ENCODE measurements at regions not wholly inside any gene's neighbourhood (a gene's known extent, or its start where the extent isn't known, plus 50 kb on each side); places are given as distances from the start of the nearest gene placed in this dataset.

DNA sequence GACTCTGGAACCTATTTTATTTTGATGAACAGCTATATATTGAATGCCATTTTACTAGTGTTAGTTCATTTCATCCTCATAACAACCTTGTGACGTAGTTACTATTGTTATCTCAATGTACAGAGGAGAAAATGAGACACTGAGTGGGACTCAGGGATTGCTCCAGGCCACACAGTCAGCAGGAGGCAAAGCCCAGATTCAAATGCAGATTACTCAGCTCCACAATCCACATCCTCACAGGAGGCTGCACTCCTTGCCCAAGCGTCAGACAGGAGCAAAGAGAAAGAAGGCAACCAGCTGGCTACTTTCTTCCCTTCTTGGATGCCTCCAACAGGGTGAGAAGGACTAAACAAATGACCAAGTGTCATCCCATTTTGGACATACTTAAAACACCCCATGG is 92.0 kb upstream of the CCDC54 start:
- no peak for TF ChIP-seq ZFX (IDR thresholded peaks at IDR 0.05)
- TF ChIP-seq, protein P1, sequence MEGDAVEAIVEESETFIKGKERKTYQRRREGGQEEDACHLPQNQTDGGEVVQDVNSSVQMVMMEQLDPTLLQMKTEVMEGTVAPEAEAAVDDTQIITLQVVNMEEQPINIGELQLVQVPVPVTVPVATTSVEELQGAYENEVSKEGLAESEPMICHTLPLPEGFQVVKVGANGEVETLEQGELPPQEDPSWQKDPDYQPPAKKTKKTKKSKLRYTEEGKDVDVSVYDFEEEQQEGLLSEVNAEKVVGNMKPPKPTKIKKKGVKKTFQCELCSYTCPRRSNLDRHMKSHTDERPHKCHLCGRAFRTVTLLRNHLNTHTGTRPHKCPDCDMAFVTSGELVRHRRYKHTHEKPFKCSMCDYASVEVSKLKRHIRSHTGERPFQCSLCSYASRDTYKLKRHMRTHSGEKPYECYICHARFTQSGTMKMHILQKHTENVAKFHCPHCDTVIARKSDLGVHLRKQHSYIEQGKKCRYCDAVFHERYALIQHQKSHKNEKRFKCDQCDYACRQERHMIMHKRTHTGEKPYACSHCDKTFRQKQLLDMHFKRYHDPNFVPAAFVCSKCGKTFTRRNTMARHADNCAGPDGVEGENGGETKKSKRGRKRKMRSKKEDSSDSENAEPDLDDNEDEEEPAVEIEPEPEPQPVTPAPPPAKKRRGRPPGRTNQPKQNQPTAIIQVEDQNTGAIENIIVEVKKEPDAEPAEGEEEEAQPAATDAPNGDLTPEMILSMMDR (conservative IDR thresholded peaks at IDR 0.05), result no peak
- no peak overlapping the region for H3K27ac ChIP-seq

GRCh38 chr3:107289354-107289753 is 87.9 kb upstream of the CCDC54 start:
- H3K27ac ChIP-seq, result no peak overlapping the region
- no peak for TF ChIP-seq ZFX (IDR thresholded peaks at IDR 0.05)
- TF ChIP-seq, protein P1 (conservative IDR thresholded peaks at IDR 0.05), result no peak

DNA sequence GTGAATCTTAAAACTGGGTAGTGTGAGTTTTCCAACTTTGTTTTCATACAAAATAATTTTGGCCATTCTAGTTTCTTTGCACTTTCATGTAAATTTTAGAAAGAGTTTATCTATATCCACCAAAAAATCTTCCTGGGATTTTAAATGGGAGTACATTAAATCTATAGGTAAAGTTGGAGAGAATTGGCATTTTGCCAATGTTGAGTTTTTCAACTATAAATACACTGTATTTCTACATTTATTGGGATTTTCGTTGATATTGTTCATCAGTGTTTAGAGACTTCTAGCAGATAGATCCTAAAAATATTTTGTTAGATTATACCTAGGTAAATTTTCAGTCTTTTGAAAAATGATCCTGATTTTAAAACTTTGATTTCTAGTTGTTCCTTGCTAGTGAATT is 83.1 kb upstream of the CCDC54 start:
- no peak for TF ChIP-seq ZFX (IDR thresholded peaks at IDR 0.05)
- TF ChIP-seq, protein P1 (conservative IDR thresholded peaks at IDR 0.05), result no peak
- H3K27ac ChIP-seq, result no peak overlapping the region

DNA sequence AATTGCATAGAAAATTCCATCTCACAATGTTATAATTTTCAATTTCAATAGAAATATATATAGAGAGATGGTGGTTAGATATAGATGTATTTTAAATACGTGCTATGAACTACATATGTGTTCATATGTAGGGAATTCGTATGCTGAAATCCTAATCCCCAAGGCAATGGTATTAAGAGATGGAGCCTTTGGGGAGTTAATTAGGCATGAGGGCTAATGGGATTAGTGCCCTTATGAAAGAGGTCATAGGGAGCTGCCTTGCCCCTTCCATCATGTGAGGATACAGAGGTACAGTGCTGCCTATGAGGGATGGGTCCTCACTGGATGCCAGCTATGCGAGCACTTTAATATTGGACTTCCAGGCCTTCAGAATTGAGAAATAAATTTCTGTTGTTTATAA is 79.6 kb upstream of the CCDC54 start:
- TF ChIP-seq ZFX (IDR thresholded peaks at IDR 0.05), result no peak
- TF ChIP-seq, protein P1 (conservative IDR thresholded peaks at IDR 0.05), result no peak
- no peak overlapping the region for H3K27ac ChIP-seq

- TF ChIP-seq ZFX (IDR thresholded peaks at IDR 0.05), result no peak
- no peak overlapping the region for H3K27ac ChIP-seq
Observed at GRCh38 chr3:107307205-107307604, 70.0 kb upstream of the CCDC54 start.

GRCh38 chr3:107308716-107309115 is 68.5 kb upstream of the CCDC54 start:
- H3K27ac ChIP-seq, result no peak overlapping the region
- TF ChIP-seq, protein P1 (conservative IDR thresholded peaks at IDR 0.05), result no peak

- no peak overlapping the region for H3K27ac ChIP-seq
- TF ChIP-seq ZFX (IDR thresholded peaks at IDR 0.05), result no peak
Observed at GRCh38 chr3:107309312-107309711, 67.9 kb upstream of the CCDC54 start.

GRCh38 chr3:107313711-107314110 is 63.5 kb upstream of the CCDC54 start:
- no peak for TF ChIP-seq ZFX (IDR thresholded peaks at IDR 0.05)
- TF ChIP-seq, protein P1 (conservative IDR thresholded peaks at IDR 0.05), result no peak
- H3K27ac ChIP-seq, result no peak overlapping the region

GRCh38 chr3:107315141-107315540 is 62.1 kb upstream of the CCDC54 start:
- H3K27ac ChIP-seq, result no peak overlapping the region
- TF ChIP-seq ZFX (IDR thresholded peaks at IDR 0.05), result no peak
- TF ChIP-seq, protein P1 (conservative IDR thresholded peaks at IDR 0.05), result no peak
